Heart left ventricle (tissue), 13 donors: ENCODE measurements at regions not wholly inside any gene's neighbourhood (a gene's known extent, or its start where the extent isn't known, plus 50 kb on each side); places are given as distances from the start of the nearest gene placed in this dataset.

ENCODE experiments used
- POLR2A ChIP-seq, 2 donors: fragments of 450-650 bp; IDR thresholded peaks; one replicate each; pipeline ENCODE4 v1.6.1; 2017; ENCODE audit warnings: antibody characterized with exemption in 2 of 2, mild to moderate bottlenecking in 2 of 2, moderate library complexity in 2 of 2
- TF ChIP-seq, protein P1 (sequence below), 12 donors: fragments of 200-600 bp; sonication (generic) in 4 of 12; IDR thresholded peaks; one replicate each; pipeline versions ENCODE4 v1.5.0 to v1.8.0; 2018 to 2022; ENCODE audit warnings: antibody characterized with exemption in 12 of 12, mild to moderate bottlenecking in 5 of 12
- donor health status: ischemic (EF 13 %, LVEDD 7.1; RV severe dilation, severe dysfunction).
- donor health status: DM: no; HTN: yes; CAD: no.
- donor health status: DM: no; HTN: no; CAD: no.
- donor health status: ischemic (EF 25% LVEDD 6.9; RV normal size, moderate dysfunction).
- donor health status: ischemic (EF 25% LVEDD 5.7; RV mildly dilated, moderate dysfunction).
- donor health status: ischemic (EF 35%, LVEDD 5.7; RV mildly dilated, moderate dysfunction).
- donor health status: nonischemic (EF 11% LVEDD 7.7; RV severe dilation, severe dysfunction).
- donor health status: DM: yes; HTN: yes; CAD: no.
- donor health status: PGD.
- donor health status: ischemic (EF 29% LVEDD 5.4; RV normal size, mild dysfunction).
- donor health status: nonischemic (EF 23%, LVEDD 6.1; RV moderate dilation, normal function).

DNA sequence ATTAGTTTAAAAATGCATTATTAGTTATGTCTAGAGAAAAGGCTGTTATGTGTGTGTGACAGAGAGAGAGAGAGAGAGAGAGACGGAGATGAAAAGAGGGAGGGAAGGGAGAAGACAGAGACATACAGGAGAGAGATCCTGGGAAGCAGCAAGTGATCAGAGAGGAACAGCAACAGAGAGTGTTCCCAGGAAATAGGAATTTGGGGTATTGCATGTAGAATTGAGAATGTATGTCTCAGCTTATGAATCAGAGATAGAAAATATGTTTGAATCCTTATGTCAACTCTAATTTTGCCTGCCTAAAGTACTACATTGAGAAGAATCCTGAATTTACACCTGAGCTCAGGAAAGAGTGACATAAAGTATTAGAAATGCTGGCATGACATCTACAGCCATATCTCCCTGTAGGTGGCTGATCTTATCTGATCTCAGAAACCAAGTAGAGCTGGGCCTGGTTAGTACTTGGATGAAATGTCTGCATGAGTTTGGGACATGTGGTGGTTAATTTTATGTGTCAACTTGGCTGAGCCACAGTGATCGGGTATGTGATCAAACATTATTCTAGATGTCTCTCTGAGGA, 130.6 kb downstream of the TENT5A start:
- TF ChIP-seq, protein P1, sequence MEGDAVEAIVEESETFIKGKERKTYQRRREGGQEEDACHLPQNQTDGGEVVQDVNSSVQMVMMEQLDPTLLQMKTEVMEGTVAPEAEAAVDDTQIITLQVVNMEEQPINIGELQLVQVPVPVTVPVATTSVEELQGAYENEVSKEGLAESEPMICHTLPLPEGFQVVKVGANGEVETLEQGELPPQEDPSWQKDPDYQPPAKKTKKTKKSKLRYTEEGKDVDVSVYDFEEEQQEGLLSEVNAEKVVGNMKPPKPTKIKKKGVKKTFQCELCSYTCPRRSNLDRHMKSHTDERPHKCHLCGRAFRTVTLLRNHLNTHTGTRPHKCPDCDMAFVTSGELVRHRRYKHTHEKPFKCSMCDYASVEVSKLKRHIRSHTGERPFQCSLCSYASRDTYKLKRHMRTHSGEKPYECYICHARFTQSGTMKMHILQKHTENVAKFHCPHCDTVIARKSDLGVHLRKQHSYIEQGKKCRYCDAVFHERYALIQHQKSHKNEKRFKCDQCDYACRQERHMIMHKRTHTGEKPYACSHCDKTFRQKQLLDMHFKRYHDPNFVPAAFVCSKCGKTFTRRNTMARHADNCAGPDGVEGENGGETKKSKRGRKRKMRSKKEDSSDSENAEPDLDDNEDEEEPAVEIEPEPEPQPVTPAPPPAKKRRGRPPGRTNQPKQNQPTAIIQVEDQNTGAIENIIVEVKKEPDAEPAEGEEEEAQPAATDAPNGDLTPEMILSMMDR (IDR thresholded peaks at IDR 0.05), result no peak
- TF ChIP-seq POLR2A (IDR thresholded peaks at IDR 0.05), result no peak
